CD14-positive monocyte (primary cell): ENCODE measurements at regions not wholly inside any gene's neighbourhood (a gene's known extent, or its start where the extent isn't known, plus 50 kb on each side); places are given as distances from the start of the nearest gene placed in this dataset.

Source experiments
- DNase-seq, 3 donors: peaks; one replicate each; pipeline ENCODE4 v3.0.0-alpha.2; 2011 to 2022
- H2AFZ ChIP-seq: 2 replicates; pipeline ENCODE4 v1.6.0; 2012; ENCODE audit warnings: mild to moderate bottlenecking, low read depth, low read length, inconsistent platforms; ENCODE audit not compliant: insufficient read depth, poor library complexity, severe bottlenecking
- H3K27ac ChIP-seq, 2 donors: 1 replicate in 1 of 2; 2 replicates in 1 of 2; pipeline ENCODE4 v1.5.1; 2012 to 2013; ENCODE audit warnings: low read length in 2 of 2, control low read depth in 1 of 2, inconsistent platforms in 1 of 2, low read depth in 1 of 2, mild to moderate bottlenecking in 1 of 2
- H3K27me3 ChIP-seq, 2 donors: one replicate each; pipeline versions ENCODE4 v1.6.0 to v1.6.1; 2011 to 2013; ENCODE audit warnings: low read length in 2 of 2; ENCODE audit not compliant: control insufficient read depth in 2 of 2, insufficient read depth in 2 of 2
- H3K36me3 ChIP-seq, 2 donors: replicated peaks in 1 of 2; 1 replicate in 1 of 2; 2 replicates in 1 of 2; pipeline versions ENCODE4 v1.5.1 to v1.6.1; 2012 to 2013; ENCODE audit warnings: low read length in 2 of 2, control low read depth in 1 of 2, inconsistent platforms in 1 of 2, mild to moderate bottlenecking in 1 of 2; ENCODE audit not compliant: insufficient read depth in 2 of 2, control insufficient read depth in 1 of 2
- H3K4me1 ChIP-seq, 2 donors: 1 replicate in 1 of 2; 2 replicates in 1 of 2; pipeline versions ENCODE4 v1.5.1 to v1.6.1; 2012 to 2013; ENCODE audit warnings: low read length in 2 of 2, control low read depth in 1 of 2, inconsistent platforms in 1 of 2, mild to moderate bottlenecking in 1 of 2, moderate library complexity in 1 of 2; ENCODE audit not compliant: insufficient read depth in 2 of 2, control insufficient read depth in 1 of 2
- H3K4me2 ChIP-seq: replicated peaks from 2 replicates; pipeline ENCODE3; 2012; ENCODE audit warnings: low read length, moderate library complexity, mild to moderate bottlenecking; ENCODE audit not compliant: poor library complexity, severe bottlenecking; ENCODE audit errors: extremely low read depth
- H3K4me3 ChIP-seq, 3 experiments: fragments of 200-600 bp in 1 of 3; sonication (generic) in 1 of 3; replicated peaks in 1 of 3; 1 replicate in 2 of 3; 2 replicates in 1 of 3; pipeline ENCODE4 v1.5.1; 2011 to 2013; ENCODE audit warnings: low read length in 3 of 3, mild to moderate bottlenecking in 3 of 3, control low read depth in 2 of 3, low read depth in 2 of 3, inconsistent platforms in 1 of 3, moderate library complexity in 1 of 3
- H3K79me2 ChIP-seq: 2 replicates; pipeline ENCODE4 v1.6.0; 2012; ENCODE audit warnings: mild to moderate bottlenecking, control low read depth, inconsistent platforms, low read length, moderate library complexity; ENCODE audit not compliant: insufficient read depth
- H3K9ac ChIP-seq: 2 replicates; pipeline ENCODE4 v1.6.0; 2017; ENCODE audit warnings: low read length, mild to moderate bottlenecking; ENCODE audit not compliant: insufficient read depth, poor library complexity, severe bottlenecking
- H3K9me3 ChIP-seq, 2 donors: replicated peaks in 1 of 2; 1 replicate in 1 of 2; 2 replicates in 1 of 2; pipeline versions ENCODE4 v1.5.1 to v1.6.1; 2012 to 2013; ENCODE audit warnings: low read length in 2 of 2, control low read depth in 1 of 2; ENCODE audit not compliant: control insufficient read depth in 1 of 2, insufficient read depth in 1 of 2
- H4K20me1 ChIP-seq: 2 replicates; pipeline ENCODE4 v1.6.0; 2012; ENCODE audit warnings: mild to moderate bottlenecking, low read length, control low read depth, moderate library complexity; ENCODE audit not compliant: insufficient read depth
- H3K27ac Mint-ChIP-seq, 7 donors: one replicate each; pipeline ENCODE4 v1.8.0; 2020; ENCODE audit warnings: mild to moderate bottlenecking in 7 of 7, mixed read lengths in 7 of 7, moderate library complexity in 6 of 7, inconsistent platforms in 2 of 7
- H3K27me3 Mint-ChIP-seq, 3 donors: one replicate each; pipeline ENCODE4 v1.8.0; 2021 to 2022; ENCODE audit warnings: low read depth in 3 of 3, mild to moderate bottlenecking in 3 of 3, mixed read lengths in 3 of 3, moderate library complexity in 3 of 3, inconsistent platforms in 1 of 3
- H3K36me3 Mint-ChIP-seq, 2 donors: one replicate each; pipeline ENCODE4 v1.8.0; 2020; ENCODE audit warnings: mixed read lengths in 2 of 2, inconsistent platforms in 1 of 2, mild to moderate bottlenecking in 1 of 2
- H3K4me1 Mint-ChIP-seq: one replicate; pipeline ENCODE4 v1.8.0; 2020; ENCODE audit warnings: mild to moderate bottlenecking, mixed read lengths
- H3K4me3 Mint-ChIP-seq, 2 donors: one replicate each; pipeline ENCODE4 v1.8.0; 2020; ENCODE audit warnings: mild to moderate bottlenecking in 2 of 2, mixed read lengths in 2 of 2, moderate library complexity in 1 of 2
- H3K9me3 Mint-ChIP-seq, 7 donors: one replicate each; pipeline ENCODE4 v1.8.0; 2020 to 2022; ENCODE audit warnings: mixed read lengths in 7 of 7, mild to moderate bottlenecking in 6 of 7, moderate library complexity in 6 of 7, inconsistent platforms in 2 of 7
- intact Hi-C, 2 donors: fragments of 100-400 bp; cut with micrococcal nuclease; formaldehyde crosslinking; loops; one replicate each; pipeline versions ENCODE4 v1.15.0 to v1.15.1; 2023
- TF ChIP-seq, protein P1 (sequence below): fragments of 200-600 bp; IDR thresholded peaks from one replicate; pipeline ENCODE4 v1.8.0; 2022; ENCODE audit warnings: antibody characterized with exemption, mild to moderate bottlenecking

DNA sequence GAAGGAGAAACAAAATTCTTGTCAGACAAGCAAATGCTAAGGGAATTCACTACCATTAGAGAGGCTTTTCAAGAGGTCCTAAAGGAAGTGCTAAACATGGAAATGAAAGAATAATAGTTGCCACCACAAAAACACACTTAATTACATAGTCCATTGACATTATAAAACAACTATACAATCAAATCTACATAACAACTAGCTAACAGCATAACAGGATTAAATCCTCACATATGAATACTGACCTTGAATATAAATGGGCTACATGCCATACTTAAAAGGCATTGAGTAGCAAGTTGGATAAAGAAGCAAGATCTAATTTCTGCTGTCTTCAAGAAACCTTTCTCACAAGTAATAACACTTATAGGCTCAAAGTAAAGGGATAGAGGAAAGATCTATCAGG is 811.5 kb upstream of the CITED2 start:
- Histone ChIP-seq H4K20me1 (no peaks in the 10 kb centered on the region), H3K4me1 (no peaks in the 10 kb centered on the region), H3K27ac (no peak overlapping the region), H3K9me3 (peaks cover 4 to 9% of the 10 kb centered on the region in 2 donors), H3K27me3 (no peaks in the 10 kb centered on the region), H3K36me3 (no peaks in the 10 kb centered on the region), H3K9ac (no peak overlapping the region), H3K79me2 (no peaks in the 10 kb centered on the region), H3K4me2 (no peak overlapping the region), H2AFZ (no peak overlapping the region), H3K4me3 (no peak overlapping the region)
- intact Hi-C loops, result no loop called here
- H3K27ac Mint-ChIP-seq, result no peak overlapping the region
- H3K4me3 Mint-ChIP-seq, result no peak overlapping the region
- no peak for DNase-seq
- H3K4me1 Mint-ChIP-seq, result no peaks in the 10 kb centered on the region
- TF ChIP-seq, protein P1, sequence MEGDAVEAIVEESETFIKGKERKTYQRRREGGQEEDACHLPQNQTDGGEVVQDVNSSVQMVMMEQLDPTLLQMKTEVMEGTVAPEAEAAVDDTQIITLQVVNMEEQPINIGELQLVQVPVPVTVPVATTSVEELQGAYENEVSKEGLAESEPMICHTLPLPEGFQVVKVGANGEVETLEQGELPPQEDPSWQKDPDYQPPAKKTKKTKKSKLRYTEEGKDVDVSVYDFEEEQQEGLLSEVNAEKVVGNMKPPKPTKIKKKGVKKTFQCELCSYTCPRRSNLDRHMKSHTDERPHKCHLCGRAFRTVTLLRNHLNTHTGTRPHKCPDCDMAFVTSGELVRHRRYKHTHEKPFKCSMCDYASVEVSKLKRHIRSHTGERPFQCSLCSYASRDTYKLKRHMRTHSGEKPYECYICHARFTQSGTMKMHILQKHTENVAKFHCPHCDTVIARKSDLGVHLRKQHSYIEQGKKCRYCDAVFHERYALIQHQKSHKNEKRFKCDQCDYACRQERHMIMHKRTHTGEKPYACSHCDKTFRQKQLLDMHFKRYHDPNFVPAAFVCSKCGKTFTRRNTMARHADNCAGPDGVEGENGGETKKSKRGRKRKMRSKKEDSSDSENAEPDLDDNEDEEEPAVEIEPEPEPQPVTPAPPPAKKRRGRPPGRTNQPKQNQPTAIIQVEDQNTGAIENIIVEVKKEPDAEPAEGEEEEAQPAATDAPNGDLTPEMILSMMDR, result no peak
- H3K27me3 Mint-ChIP-seq, result peaks cover 0 to 2% (median 0%) of the 10 kb centered on the region in 3 donors
- peaks cover 3 to 22% (median 8%) of the 10 kb centered on the region in 7 donors for H3K9me3 Mint-ChIP-seq
- H3K36me3 Mint-ChIP-seq, result no peaks in the 10 kb centered on the region

DNA sequence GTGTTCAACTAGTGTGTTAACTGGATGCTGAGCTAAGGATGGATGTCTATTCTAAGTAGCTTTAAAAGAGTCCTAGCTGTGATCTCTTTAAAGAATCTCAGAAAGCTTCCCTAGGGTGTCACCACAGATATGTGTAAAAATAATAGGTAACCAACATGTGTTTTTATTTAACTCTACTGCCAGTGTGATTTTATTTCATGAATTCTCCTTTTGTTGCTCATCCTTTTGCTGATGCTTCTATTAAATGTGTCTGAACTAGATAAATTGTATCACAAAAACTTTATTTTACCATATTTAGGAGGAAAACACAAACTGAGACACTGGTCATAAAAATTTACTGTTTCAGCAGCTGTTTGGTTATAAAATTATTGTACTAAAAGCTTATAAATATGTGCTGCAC is 809.4 kb upstream of the CITED2 start:
- H3K4me1 ChIP-seq, result no peaks in the 10 kb centered on the region
- H3K27ac ChIP-seq, result no peak overlapping the region
- no peak overlapping the region for H3K4me3 ChIP-seq
- H3K79me2 ChIP-seq, result no peaks in the 10 kb centered on the region
- no peaks in the 10 kb centered on the region for H3K36me3 ChIP-seq
- H3K36me3 Mint-ChIP-seq, result no peaks in the 10 kb centered on the region
- peaks cover 0 to 17% (median 5%) of the 10 kb centered on the region in 7 donors for H3K9me3 Mint-ChIP-seq
- DNase-seq, result no peak
- intact Hi-C loops, result no loop called here
- no peaks in the 10 kb centered on the region for H4K20me1 ChIP-seq
- no peaks in the 10 kb centered on the region for H3K27me3 ChIP-seq
- H2AFZ ChIP-seq, result no peak overlapping the region
- no peak overlapping the region for H3K4me3 Mint-ChIP-seq
- no peak overlapping the region for H3K4me2 ChIP-seq
- peaks cover 0 to 9% of the 10 kb centered on the region in 2 donors for H3K9me3 ChIP-seq
- H3K27me3 Mint-ChIP-seq, result no peaks in the 10 kb centered on the region
- H3K4me1 Mint-ChIP-seq, result no peaks in the 10 kb centered on the region
- TF ChIP-seq, protein P1, result no peak
- H3K27ac Mint-ChIP-seq, result no peak overlapping the region
- H3K9ac ChIP-seq, result no peak overlapping the region
